ENCODE measurements at regions not wholly inside any gene's neighbourhood (a gene's known extent, or its start where the extent isn't known, plus 50 kb on each side); places are given as distances from the start of the nearest gene placed in this dataset.

- ChIA-PET CTCF (no interaction called here), POLR2A (ENCODE audit: unreplicated experiment) (no interaction called here)
- Histone ChIP-seq H3K9ac (ENCODE audit: low read length) (no peak overlapping the region), H3K27me3 (ENCODE audit: low read length) (peaks cover 15% of the 10 kb centered on the region), H2AFZ (ENCODE audit: low read length) (no peak overlapping the region), H3K27ac (ENCODE audit: low read length) (no peak overlapping the region), H3K4me2 (ENCODE audit: low read length) (no peak overlapping the region), H3F3A (ENCODE audit: low read length, unreplicated experiment) (no peaks in the 10 kb centered on the region), H3K4me3 (ENCODE audit: low read length) (no peak overlapping the region), H3K9me2 (replicated peaks; ENCODE audit: low read length) (no peaks in the 10 kb centered on the region), H3K9me3 (ENCODE audit: low read length) (no peaks in the 10 kb centered on the region), H3K4me1 (ENCODE audit: insufficient read depth, low read length) (no peaks in the 10 kb centered on the region), H4K20me1 (ENCODE audit: low read length) (no peaks in the 10 kb centered on the region), H3K36me3 (ENCODE audit: low read depth, low read length) (no peaks in the 10 kb centered on the region), H3K79me2 (ENCODE audit: low read length) (no peaks in the 10 kb centered on the region)
- DNase-seq (no peak), ATAC-seq (no peak)
- TF ChIP-seq EZH2 (IDR thresholded peaks at IDR 0.05; ENCODE audit: low read length, unreplicated experiment) (no peak), CTCF (conservative IDR thresholded peaks at IDR 0.05; ENCODE audit: low read depth, low read length) (no peak), EZH2phosphoT487 (IDR thresholded peaks at IDR 0.05; ENCODE audit: borderline replicate concordance, low read length) (no peak)
- BruUV-seq (replicated peaks): no TSS peak
- intact Hi-C loops (cut with micrococcal nuclease): no loop called here
These were observed 109.5 kb upstream of the NKX1-1 start for GRCh38 chr4:1515763-1516162.

DNA sequence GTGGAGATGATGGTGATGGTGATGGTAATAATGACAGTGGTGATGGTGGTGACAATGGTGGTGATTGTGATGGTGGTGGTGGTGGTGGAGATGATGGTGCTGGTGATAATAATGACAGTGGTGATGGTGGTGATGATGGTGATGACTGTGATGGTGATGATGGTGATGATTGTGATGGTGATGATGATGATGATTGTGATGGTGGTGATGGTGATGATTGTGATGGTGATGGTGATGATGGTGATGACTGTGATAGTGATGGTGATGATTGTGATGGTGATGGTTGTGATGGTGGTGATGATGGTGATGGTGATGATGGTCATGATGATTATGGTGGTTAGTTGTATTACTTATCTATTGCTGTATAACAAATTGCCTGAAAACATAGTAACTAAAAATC is 108.9 kb upstream of the NKX1-1 start:
- H3K27me3 ChIP-seq (ENCODE audit: low read length): peaks cover 15% of the 10 kb centered on the region

GRCh38 chr4:1514612-1515011 is 108.4 kb upstream of the NKX1-1 start:
- no peak for ATAC-seq
- POLR2A ChIA-PET (ENCODE audit: unreplicated experiment): no interaction called here
- no peak overlapping the region for H3K4me2 ChIP-seq (ENCODE audit: low read length)
- no peaks in the 10 kb centered on the region for H3F3A ChIP-seq (ENCODE audit: low read length, unreplicated experiment)
- no peak overlapping the region for H2AFZ ChIP-seq (ENCODE audit: low read length)
- TF ChIP-seq EZH2 (IDR thresholded peaks at IDR 0.05; ENCODE audit: low read length, unreplicated experiment): no peak
- H4K20me1 ChIP-seq (ENCODE audit: low read length): no peaks in the 10 kb centered on the region
- no peak overlapping the region for H3K9ac ChIP-seq (ENCODE audit: low read length)
- H3K27ac ChIP-seq (ENCODE audit: low read length): no peak overlapping the region
- no TSS peak for BruUV-seq (replicated peaks)
- CTCF ChIA-PET: no interaction called here
- H3K9me2 ChIP-seq (replicated peaks; ENCODE audit: low read length): no peaks in the 10 kb centered on the region
- no peak overlapping the region for H3K4me3 ChIP-seq (ENCODE audit: low read length)
- no peaks in the 10 kb centered on the region for H3K36me3 ChIP-seq (ENCODE audit: low read depth, low read length)
- DNase-seq: no peak
- intact Hi-C loops (cut with micrococcal nuclease): no loop called here
- no peaks in the 10 kb centered on the region for H3K79me2 ChIP-seq (ENCODE audit: low read length)
- no peaks in the 10 kb centered on the region for H3K9me3 ChIP-seq (ENCODE audit: low read length)
- peaks cover 15% of the 10 kb centered on the region for H3K27me3 ChIP-seq (ENCODE audit: low read length)
- H3K4me1 ChIP-seq (ENCODE audit: insufficient read depth, low read length): no peaks in the 10 kb centered on the region

More for the DNA sequence above, 108.9 kb upstream of the NKX1-1 start:
- Histone ChIP-seq H3K9me2 (replicated peaks; ENCODE audit: low read length) (no peaks in the 10 kb centered on the region), H3K9me3 (ENCODE audit: low read length) (no peaks in the 10 kb centered on the region), H3K4me2 (ENCODE audit: low read length) (no peak overlapping the region), H3K4me3 (ENCODE audit: low read length) (no peak overlapping the region), H3F3A (ENCODE audit: low read length, unreplicated experiment) (no peaks in the 10 kb centered on the region), H3K36me3 (ENCODE audit: low read depth, low read length) (no peaks in the 10 kb centered on the region), H4K20me1 (ENCODE audit: low read length) (no peaks in the 10 kb centered on the region), H3K79me2 (ENCODE audit: low read length) (no peaks in the 10 kb centered on the region), H3K9ac (ENCODE audit: low read length) (no peak overlapping the region), H2AFZ (ENCODE audit: low read length) (no peak overlapping the region), H3K27ac (ENCODE audit: low read length) (no peak overlapping the region), H3K4me1 (ENCODE audit: insufficient read depth, low read length) (no peaks in the 10 kb centered on the region)
- intact Hi-C loops (cut with micrococcal nuclease): no loop called here
- ChIA-PET POLR2A (ENCODE audit: unreplicated experiment) (no interaction called here), CTCF (no interaction called here)
- DNase-seq (no peak), ATAC-seq (no peak)
- BruUV-seq (replicated peaks): no TSS peak
- TF ChIP-seq EZH2phosphoT487 (IDR thresholded peaks at IDR 0.05; ENCODE audit: borderline replicate concordance, low read length): no peak

DNA sequence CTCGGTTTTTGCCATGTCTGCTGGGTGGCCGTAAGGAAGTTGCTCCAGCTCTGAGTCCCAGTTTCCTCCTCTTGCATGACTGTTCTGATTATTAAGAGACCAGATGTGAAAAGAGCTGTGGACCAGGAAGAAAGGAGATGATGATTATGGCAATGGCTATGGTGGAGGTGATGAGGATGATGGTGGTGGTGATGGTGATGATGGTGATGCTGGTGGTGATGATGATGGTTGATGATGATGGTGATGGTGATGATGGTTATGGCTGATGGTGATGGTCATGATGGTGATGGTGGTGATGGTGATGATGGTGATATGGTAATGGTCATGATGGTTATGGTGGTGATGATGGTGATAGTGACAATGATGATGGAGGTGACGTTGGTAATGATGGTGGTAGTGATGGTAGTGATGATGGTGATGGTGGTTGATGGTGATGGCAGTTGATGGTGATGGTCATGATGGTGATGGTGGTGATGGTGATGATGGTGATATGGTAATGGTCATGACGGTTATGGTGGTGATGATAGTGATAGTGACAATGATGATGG is 107.8 kb upstream of the NKX1-1 start:
- Histone ChIP-seq H3K9me2 (replicated peaks; ENCODE audit: low read length) (no peaks in the 10 kb centered on the region), H3F3A (ENCODE audit: low read length, unreplicated experiment) (no peaks in the 10 kb centered on the region), H3K27ac (ENCODE audit: low read length) (no peak overlapping the region), H3K79me2 (ENCODE audit: low read length) (no peaks in the 10 kb centered on the region), H3K4me2 (ENCODE audit: low read length) (no peak overlapping the region), H3K4me3 (ENCODE audit: low read length) (no peak overlapping the region), H3K9me3 (ENCODE audit: low read length) (no peaks in the 10 kb centered on the region), H3K27me3 (ENCODE audit: low read length) (peaks cover 15% of the 10 kb centered on the region), H2AFZ (ENCODE audit: low read length) (no peak overlapping the region), H3K9ac (ENCODE audit: low read length) (no peak overlapping the region), H4K20me1 (ENCODE audit: low read length) (no peaks in the 10 kb centered on the region), H3K36me3 (ENCODE audit: low read depth, low read length) (no peaks in the 10 kb centered on the region), H3K4me1 (ENCODE audit: insufficient read depth, low read length) (no peaks in the 10 kb centered on the region)
- ATAC-seq: no peak
- CTCF ChIA-PET: no interaction called here
- BruUV-seq (replicated peaks): no TSS peak
- TF ChIP-seq EZH2 (IDR thresholded peaks at IDR 0.05; ENCODE audit: low read length, unreplicated experiment) (no peak), EZH2phosphoT487 (IDR thresholded peaks at IDR 0.05; ENCODE audit: borderline replicate concordance, low read length) (no peak), CTCF (conservative IDR thresholded peaks at IDR 0.05; ENCODE audit: low read depth, low read length) (no peak)
- POLR2A ChIA-PET (ENCODE audit: unreplicated experiment): no interaction called here
- no peak for DNase-seq
- intact Hi-C loops (cut with micrococcal nuclease): no loop called here

All from PC-3 (cell line).